ENCODE measurements at regions not wholly inside any gene's neighbourhood (a gene's known extent, or its start where the extent isn't known, plus 50 kb on each side); places are given as distances from the start of the nearest gene placed in this dataset.

GRCh38 chr12:5371631-5372030, 60.3 kb upstream of the NTF3 start:
- TF ChIP-seq HIC1 (tag by site-specific recombination; IDR thresholded peaks at IDR 0.05) (no peak), ZNF747 (tag by site-specific recombination; IDR thresholded peaks at IDR 0.05) (no peak), ELK4 (IDR thresholded peaks at IDR 0.05; ENCODE audit: borderline replicate concordance, low read depth, low read length) (no peak), PRDM1 (tag by site-specific recombination; IDR thresholded peaks at IDR 0.05) (no peak), TCF7L2 (IDR thresholded peaks at IDR 0.05; ENCODE audit: borderline replicate concordance, low read depth, low read length) (no peak), ZNF449 (tag by site-specific recombination; IDR thresholded peaks at IDR 0.05) (no peak), ZBTB6 (tag by site-specific recombination; IDR thresholded peaks at IDR 0.05) (no peak), ZNF426 (tag by site-specific recombination; IDR thresholded peaks at IDR 0.05) (no peak), ZNF792 (tag by site-specific recombination; IDR thresholded peaks at IDR 0.05) (no peak), ZNF501 (tag by site-specific recombination; IDR thresholded peaks at IDR 0.05) (no peak), ZNF121 (tag by site-specific recombination; IDR thresholded peaks at IDR 0.05) (no peak)
- TF ChIP-seq, protein P1, sequence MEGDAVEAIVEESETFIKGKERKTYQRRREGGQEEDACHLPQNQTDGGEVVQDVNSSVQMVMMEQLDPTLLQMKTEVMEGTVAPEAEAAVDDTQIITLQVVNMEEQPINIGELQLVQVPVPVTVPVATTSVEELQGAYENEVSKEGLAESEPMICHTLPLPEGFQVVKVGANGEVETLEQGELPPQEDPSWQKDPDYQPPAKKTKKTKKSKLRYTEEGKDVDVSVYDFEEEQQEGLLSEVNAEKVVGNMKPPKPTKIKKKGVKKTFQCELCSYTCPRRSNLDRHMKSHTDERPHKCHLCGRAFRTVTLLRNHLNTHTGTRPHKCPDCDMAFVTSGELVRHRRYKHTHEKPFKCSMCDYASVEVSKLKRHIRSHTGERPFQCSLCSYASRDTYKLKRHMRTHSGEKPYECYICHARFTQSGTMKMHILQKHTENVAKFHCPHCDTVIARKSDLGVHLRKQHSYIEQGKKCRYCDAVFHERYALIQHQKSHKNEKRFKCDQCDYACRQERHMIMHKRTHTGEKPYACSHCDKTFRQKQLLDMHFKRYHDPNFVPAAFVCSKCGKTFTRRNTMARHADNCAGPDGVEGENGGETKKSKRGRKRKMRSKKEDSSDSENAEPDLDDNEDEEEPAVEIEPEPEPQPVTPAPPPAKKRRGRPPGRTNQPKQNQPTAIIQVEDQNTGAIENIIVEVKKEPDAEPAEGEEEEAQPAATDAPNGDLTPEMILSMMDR (tag by site-specific recombination; IDR thresholded peaks at IDR 0.05) = no peak
- TF ChIP-seq, protein P2, sequence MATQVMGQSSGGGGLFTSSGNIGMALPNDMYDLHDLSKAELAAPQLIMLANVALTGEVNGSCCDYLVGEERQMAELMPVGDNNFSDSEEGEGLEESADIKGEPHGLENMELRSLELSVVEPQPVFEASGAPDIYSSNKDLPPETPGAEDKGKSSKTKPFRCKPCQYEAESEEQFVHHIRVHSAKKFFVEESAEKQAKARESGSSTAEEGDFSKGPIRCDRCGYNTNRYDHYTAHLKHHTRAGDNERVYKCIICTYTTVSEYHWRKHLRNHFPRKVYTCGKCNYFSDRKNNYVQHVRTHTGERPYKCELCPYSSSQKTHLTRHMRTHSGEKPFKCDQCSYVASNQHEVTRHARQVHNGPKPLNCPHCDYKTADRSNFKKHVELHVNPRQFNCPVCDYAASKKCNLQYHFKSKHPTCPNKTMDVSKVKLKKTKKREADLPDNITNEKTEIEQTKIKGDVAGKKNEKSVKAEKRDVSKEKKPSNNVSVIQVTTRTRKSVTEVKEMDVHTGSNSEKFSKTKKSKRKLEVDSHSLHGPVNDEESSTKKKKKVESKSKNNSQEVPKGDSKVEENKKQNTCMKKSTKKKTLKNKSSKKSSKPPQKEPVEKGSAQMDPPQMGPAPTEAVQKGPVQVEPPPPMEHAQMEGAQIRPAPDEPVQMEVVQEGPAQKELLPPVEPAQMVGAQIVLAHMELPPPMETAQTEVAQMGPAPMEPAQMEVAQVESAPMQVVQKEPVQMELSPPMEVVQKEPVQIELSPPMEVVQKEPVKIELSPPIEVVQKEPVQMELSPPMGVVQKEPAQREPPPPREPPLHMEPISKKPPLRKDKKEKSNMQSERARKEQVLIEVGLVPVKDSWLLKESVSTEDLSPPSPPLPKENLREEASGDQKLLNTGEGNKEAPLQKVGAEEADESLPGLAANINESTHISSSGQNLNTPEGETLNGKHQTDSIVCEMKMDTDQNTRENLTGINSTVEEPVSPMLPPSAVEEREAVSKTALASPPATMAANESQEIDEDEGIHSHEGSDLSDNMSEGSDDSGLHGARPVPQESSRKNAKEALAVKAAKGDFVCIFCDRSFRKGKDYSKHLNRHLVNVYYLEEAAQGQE (tag by site-specific recombination; IDR thresholded peaks at IDR 0.05) = no peak
